K562 (cell line): ENCODE measurements at regions not wholly inside any gene's neighbourhood (a gene's known extent, or its start where the extent isn't known, plus 50 kb on each side); places are given as distances from the start of the nearest gene placed in this dataset.

Experiments
- CBX2 ChIP-seq: fragments of 200-600 bp; sonication (generic); IDR thresholded peaks from one replicate; pipeline ENCODE4 v1.6.1; 2012; ENCODE audit warnings: mild to moderate bottlenecking, low read length, inconsistent platforms; ENCODE audit not compliant: insufficient read depth, poor library complexity, severe bottlenecking
- CTCF ChIP-seq, 3 experiments: IDR thresholded peaks in 2 of 3; conservative IDR thresholded peaks in 1 of 3; 2 replicates each; pipeline ENCODE4 v1.5.1; 2011 to 2012; ENCODE audit warnings: low read length in 3 of 3, mild to moderate bottlenecking in 3 of 3, control low read depth in 2 of 3, improper control_type of control experiment in 1 of 3, inconsistent platforms in 1 of 3, low read depth in 1 of 3, mixed read lengths in 1 of 3, moderate library complexity in 1 of 3; ENCODE audit not compliant: insufficient read depth in 2 of 3
- POLR2A ChIP-seq: fragments of 450-650 bp; conservative IDR thresholded peaks from 2 replicates; pipeline ENCODE4 v1.6.1; 2016
- RBBP5 ChIP-seq: fragments of 200-600 bp; sonication (generic); IDR thresholded peaks from 2 replicates; pipeline ENCODE4 v1.6.1; 2012; ENCODE audit warnings: borderline replicate concordance, mild to moderate bottlenecking, low read length, control low read depth, inconsistent platforms; ENCODE audit not compliant: insufficient read depth, poor library complexity, severe bottlenecking

GRCh38 chr1:98331718-98332311 lies 329.7 kb upstream of the SNX7 start:
- TF ChIP-seq POLR2A (no peak), RBBP5 (no peak), CTCF (IDR thresholded peaks at IDR 0.05 in 2 of 3, conservative IDR thresholded peaks at IDR 0.05 in 1 of 3; ENCODE audit: insufficient read depth in 2 of 3, low read depth in 1 of 3, low read length in 3 of 3) (no peak), CBX2 (no peak)
